IPS-NIHi7 (cell line): ENCODE measurements at regions not wholly inside any gene's neighbourhood (a gene's known extent, or its start where the extent isn't known, plus 50 kb on each side); places are given as distances from the start of the nearest gene placed in this dataset.
"Not testable (repeated sequence)": the region's sequence is repeated elsewhere in the genome, so short reads cannot be mapped to it uniquely, and the experiment has no call there.

Experiments used
- DNase-seq: peaks from one replicate; pipeline ENCODE4 v3.0.0; 2012; ENCODE audit warnings: mixed read lengths; ENCODE audit errors: extremely low spot score

GRCh38 chr2:58788402-58788801 is 547.3 kb upstream of the FANCL start:
- no peak for DNase-seq

DNA sequence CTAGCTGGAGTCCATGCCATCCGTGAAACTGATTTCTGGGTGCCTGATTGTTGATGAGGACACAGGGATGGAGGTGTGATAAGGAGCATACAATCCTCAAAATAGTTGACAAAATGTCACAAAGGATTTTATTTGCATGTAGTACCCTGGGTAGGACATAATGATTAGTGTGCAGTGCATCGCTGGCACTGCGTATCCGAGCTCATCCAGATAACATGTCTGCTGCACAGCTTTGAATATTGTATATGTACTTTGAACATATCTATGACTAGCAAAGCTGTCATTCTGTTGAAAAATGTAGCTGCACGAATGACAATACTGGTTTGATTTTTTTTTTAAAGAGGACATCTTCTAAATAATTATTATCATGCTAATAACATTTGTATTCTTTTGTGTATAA is 529.7 kb upstream of the FANCL start:
- DNase-seq = no peak

DNA sequence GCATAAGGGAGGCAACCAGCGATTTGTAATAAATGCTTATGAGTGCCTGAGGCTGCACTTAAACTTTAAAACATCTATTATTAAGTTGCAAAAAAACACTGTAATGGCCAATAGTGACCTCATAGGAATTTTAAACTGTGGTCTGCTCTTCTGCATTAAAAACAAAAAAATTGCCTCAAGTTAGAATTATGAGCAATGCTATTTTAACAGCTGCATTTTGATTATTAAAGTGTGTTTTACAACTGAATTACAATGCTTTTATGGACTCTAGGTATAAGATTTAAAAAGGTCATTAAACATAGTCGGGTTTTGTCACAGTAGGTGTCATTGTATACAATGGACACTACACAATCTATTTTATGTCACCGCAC is 528.7 kb upstream of the FANCL start:
- no peak for DNase-seq

DNA sequence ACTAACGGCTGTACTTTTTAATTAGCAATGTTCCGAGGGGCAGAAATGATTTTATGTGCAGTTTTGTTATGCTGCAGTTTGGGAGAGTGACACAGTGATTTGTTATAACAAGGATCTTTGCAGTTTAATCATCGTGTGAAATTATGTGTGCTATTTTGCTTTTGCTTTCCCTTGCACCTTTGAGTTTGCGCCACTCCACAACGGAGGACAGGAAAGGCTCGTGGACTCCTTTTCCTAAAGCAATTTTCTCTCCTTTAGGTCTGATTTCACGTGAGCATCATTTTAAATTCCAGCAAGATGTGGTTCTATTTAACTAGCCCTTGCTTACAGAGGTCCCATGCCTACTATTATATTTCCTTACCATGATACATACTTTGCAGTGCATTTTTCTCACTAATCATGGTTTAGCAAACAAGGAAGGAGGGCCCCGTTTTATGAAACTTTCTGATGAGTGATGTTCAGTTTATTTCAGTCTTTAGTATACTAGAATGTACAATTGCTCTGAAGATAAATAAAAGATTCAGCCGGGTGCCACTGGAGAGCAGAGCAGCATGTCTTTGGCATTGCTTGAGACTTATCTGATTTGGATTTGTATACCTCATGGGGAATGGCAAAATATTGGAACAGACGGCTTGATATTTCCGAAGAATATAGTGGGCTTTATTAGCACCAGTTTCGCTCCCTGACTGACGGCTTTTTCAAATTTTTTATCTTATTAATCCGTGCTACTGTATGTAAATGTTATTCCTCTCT is 528.2 kb upstream of the FANCL start:
- no peak for DNase-seq

DNA sequence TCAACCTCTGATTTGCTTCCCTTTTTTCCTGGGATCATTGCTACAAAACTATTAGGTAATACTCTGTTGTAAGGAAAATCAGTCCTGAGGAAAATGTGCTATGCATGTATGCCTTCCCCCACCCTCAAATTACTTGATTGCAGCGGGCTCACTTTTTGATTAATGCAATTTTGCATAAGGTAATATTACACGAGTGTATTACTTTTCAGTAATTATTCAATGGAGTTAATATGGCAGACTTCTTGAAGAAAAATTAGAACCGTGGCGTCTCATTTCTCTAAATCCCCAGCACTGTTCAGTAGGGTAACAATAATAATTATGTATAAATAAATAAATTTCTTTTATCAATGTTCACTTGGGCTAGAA is 527.6 kb upstream of the FANCL start:
- no peak for DNase-seq

DNA sequence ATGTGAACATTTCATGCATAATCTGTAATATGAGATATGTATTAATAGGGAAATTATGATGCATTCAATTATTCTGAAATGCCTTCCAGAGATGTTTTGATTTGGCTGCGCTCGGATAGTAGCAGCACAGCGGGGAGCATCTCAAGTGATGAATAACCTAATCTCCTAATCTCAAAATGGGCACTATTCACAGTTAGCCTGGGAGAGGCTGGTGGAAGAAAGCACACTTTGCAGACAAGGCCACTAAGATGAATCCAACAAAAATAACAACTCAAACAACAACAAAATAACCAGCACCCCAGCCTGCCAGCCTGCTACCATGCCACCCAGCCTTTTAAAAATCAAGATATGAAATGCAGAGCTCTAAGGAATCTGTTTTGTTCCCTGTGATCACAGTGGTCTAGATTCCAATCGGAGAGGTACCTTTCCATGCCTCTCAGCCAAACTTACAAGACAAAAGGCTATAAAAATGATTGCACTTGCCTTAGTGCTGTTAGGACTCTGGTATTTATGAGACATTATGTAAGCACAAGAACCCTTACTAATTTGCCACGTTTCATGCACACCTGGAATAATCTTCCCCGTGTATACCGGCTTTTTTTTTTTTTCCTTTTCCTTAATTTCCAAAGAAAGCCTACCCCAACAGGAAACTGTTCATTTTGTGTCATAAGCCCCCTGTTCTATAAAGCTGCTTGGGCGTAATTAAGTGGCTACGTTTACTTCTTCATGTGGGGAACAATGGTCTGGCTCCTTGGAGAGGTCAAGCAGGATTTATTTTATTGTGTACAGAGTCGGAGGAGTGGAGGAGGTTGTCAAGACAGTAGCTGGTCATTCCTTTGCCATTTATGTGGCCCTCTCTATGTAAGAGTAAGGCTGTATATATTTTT is 526.9 kb upstream of the FANCL start:
- no peak for DNase-seq

- DNase-seq = no peak
Measured at GRCh38 chr2:58764338-58765104, 523.4 kb upstream of the FANCL start.

- peak; percentile 77 for DNase-seq
Measured at GRCh38 chr2:58762176-58762781, 521.2 kb upstream of the FANCL start.

- no peak for DNase-seq
Measured at GRCh38 chr2:58757971-58758370, 516.8 kb upstream of the FANCL start.

DNA sequence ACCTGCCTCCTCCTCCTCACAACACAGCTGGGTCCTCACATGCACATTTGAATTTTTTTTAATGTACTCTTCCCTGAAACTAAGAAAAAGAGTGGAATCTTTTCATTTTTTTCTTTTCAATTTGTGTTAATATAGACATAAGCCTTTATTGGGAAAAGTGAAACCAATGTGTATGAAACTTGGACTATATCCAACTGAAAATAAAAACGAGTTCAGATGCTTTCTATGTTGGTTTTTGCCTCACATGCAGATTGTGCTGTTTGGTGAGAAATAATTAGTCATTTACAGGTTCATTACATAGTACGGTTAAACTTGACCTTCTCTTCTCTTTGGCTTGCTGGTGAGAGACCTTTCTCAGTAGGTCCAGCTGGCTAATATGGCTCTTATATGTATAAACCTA is 515.2 kb upstream of the FANCL start:
- no peak for DNase-seq

DNA sequence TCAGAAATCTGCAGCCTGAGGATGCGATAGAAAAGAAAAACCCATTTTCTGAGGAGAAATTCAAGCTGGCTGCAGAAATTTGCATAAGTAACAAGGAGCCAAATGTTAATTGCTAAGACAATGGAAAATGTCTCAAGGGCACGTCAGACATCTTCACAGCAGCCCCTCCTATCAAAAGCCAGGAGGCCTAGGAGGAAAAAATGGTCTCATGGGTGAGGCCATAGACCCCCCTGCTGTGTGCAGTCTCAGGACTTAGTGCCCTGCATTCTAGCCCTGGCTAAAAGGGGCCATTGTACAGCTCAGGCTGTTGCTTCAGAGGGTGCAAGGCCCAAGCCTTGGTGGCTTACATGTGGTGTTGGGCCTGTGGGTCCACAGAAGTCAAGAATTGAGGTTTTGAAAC is 511.4 kb upstream of the FANCL start:
- DNase-seq = not testable (repeated sequence)

GRCh38 chr2:58751676-58752075 is 510.6 kb upstream of the FANCL start:
- DNase-seq = not testable (repeated sequence)

GRCh38 chr2:58749041-58749440 is 507.9 kb upstream of the FANCL start:
- DNase-seq = no peak

GRCh38 chr2:58745334-58745733 is 504.2 kb upstream of the FANCL start:
- not testable (repeated sequence) for DNase-seq

GRCh38 chr2:58740426-58740825 is 499.3 kb upstream of the FANCL start:
- DNase-seq = no peak

DNA sequence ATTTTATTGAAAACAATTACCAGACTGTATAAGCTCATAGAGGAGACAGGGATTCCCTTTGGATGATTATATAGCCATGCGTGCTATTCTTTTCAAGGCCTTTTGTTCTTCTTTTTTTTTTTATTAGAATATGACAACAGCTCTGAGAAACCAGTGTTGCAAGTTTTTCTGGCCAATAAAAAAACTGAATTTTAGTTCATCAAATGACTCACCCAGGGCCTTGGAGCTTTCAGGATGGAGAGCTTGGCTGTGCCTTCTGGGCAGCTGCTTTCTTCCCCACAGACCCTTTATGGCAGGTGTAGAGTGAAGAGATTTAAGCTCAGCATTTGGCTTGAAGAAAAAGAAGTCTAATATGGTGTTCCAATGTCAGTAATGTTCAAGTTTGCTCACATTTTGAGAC is 497.9 kb upstream of the FANCL start:
- DNase-seq = no peak

DNA sequence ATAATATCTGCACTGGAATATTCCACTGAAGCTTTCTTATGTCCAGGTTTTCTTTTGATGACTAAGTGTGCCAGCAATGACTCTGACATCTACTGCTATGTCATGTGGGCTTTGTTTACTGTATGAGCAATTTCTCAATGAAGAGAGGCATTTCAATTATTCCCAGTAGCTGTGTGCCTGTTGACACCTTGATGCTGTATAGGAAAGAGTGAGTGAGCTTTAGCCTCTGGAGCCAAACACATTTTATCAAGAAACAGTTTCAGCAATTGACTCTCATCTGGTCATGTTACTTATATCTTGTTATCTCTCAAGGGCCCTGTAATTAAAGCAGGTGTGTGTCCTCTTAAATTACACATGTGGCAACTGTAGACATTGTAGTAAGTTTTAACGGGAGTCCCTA is 493.2 kb upstream of the FANCL start:
- DNase-seq = no peak

DNA sequence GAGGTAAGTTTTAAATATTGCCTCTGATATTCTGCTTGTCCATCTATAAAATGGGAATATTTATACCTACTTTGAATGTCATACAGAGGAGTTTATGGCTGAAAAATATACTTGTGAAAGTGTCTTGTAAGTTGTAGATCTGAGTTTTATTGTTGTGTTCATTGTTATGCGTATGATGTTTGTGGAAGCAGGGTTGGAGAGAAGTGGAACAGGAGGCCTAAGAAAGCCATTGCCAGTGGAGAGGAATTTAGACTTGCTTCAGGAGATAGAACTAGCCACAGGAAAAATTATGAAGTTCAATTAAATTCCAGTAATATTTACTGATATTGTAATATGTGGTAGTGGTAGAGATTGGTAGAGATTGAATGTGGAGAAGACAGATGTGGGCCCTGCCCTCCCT is 491.9 kb upstream of the FANCL start:
- no peak for DNase-seq

- no peak for DNase-seq
Measured at GRCh38 chr2:58731488-58731869, 490.4 kb upstream of the FANCL start.

GRCh38 chr2:58730764-58731487 is 489.8 kb upstream of the FANCL start:
- DNase-seq = no peak

- DNase-seq = no peak
Measured at GRCh38 chr2:58727981-58728656, 487.0 kb upstream of the FANCL start.
